ENCODE measurements at regions not wholly inside any gene's neighbourhood (a gene's known extent, or its start where the extent isn't known, plus 50 kb on each side); places are given as distances from the start of the nearest gene placed in this dataset.

DNA sequence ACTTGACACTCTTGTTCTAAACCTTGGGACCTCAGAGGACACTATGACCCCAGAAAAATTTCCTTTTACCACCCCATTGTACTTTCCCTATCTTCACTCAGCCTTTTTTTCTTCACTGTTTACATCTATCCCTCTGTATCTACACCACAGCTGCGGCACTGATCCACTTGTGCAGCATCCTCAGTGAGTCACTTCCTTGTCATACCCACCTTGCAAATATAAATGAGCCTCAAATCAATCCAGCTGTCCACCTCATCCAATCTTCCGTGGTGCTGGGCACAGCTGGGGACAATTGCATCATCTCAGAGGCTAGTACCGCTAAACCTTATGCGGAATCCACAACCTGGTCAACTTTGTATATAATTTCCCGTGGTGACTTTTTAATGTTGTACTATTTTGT is 710.5 kb downstream of the QKI start:
- DNase-seq (ENCODE audit: low read depth in 2 of 2, low spot score in 1 of 2): no peak

DNA sequence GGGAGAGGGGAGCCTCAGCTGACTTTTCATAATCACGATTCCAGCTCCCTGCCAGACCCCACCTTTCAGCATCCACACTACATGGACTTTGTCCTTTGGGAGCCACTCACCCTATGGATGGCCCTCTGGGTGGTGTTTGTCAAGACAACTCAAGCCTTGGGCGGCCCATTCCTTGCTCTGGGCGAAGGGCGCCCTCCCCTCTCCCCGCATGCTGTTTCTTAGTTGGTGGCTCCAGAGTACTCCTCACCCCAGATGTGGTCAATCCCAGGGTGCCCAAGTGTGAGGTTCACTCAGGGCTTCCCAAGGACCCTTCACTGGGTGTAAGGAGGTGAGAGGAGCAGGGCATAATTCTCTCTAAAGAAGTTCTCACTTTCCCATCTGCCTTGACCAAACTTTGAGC is 710.0 kb downstream of the QKI start:
- no peak for DNase-seq (ENCODE audit: low read depth in 2 of 2, low spot score in 1 of 2)

- DNase-seq (ENCODE audit: low read depth in 2 of 2, low spot score in 1 of 2): no peak
Observed at GRCh38 chr6:164122109-164122508, 707.6 kb downstream of the QKI start.

GRCh38 chr6:164121527-164121926 is 707.0 kb downstream of the QKI start:
- no peak for DNase-seq (ENCODE audit: low read depth in 2 of 2, low spot score in 1 of 2)

- no peak for DNase-seq (ENCODE audit: low read depth in 2 of 2, low spot score in 1 of 2)
Observed at GRCh38 chr6:164114651-164115050, 700.1 kb downstream of the QKI start.

GRCh38 chr6:164114051-164114450 is 699.5 kb downstream of the QKI start:
- no peak for DNase-seq (ENCODE audit: low read depth in 2 of 2, low spot score in 1 of 2)

DNA sequence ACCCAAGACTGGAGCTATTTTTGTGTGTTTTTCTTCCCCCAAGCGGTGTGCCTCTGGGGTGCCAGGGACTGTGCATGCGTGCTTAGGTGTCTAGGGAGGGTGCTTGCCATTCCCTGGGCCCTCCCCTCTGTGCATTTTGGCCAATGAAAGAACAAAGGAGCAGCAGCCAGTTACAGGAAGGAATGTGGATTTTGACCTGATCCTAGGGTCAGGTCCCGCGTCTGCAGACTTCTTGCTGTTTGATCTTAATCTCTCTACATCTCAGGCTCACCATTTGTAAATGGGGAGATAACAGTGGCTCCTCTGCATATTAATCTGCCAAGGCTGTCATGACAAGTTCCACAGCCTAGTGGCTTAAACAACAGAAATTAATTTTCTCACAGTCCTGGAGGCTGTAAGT is 699.1 kb downstream of the QKI start:
- DNase-seq (ENCODE audit: low read depth in 2 of 2, low spot score in 1 of 2): no peak

- DNase-seq (ENCODE audit: low read depth in 2 of 2, low spot score in 1 of 2): no peak
Observed at GRCh38 chr6:164109770-164110140, 695.2 kb downstream of the QKI start.

- no peak for DNase-seq (ENCODE audit: low read depth in 2 of 2, low spot score in 1 of 2)
Observed at GRCh38 chr6:164108869-164109769, 694.6 kb downstream of the QKI start.

DNA sequence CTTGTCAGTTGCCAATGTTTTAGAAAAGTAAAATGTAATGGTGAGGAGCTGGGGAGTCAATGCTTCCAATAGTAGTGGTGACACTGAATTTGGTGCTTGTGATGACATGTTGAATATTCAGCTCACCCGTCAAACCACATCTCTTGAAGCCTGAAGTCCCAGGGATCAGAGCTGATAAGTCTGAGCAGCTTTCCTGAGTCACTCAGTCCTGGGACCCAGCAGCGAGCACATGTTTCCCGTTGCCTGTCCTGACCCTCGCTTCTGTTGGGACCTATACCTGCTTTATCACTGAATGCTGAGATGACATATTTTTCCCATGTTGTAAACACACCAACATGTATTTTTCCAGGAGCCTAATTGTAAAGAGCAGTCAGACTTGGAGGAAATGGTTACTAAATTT is 693.6 kb downstream of the QKI start:
- DNase-seq (ENCODE audit: low read depth in 2 of 2, low spot score in 1 of 2): no peak

- DNase-seq (ENCODE audit: low read depth in 2 of 2, low spot score in 1 of 2): no peak
Observed at GRCh38 chr6:164107297-164107995, 692.9 kb downstream of the QKI start.

- no peak for DNase-seq (ENCODE audit: low read depth in 2 of 2, low spot score in 1 of 2)
Observed at GRCh38 chr6:164106345-164106769, 691.8 kb downstream of the QKI start.

- no peak for DNase-seq (ENCODE audit: low read depth in 2 of 2, low spot score in 1 of 2)
Observed at GRCh38 chr6:164105705-164106104, 691.2 kb downstream of the QKI start.

DNA sequence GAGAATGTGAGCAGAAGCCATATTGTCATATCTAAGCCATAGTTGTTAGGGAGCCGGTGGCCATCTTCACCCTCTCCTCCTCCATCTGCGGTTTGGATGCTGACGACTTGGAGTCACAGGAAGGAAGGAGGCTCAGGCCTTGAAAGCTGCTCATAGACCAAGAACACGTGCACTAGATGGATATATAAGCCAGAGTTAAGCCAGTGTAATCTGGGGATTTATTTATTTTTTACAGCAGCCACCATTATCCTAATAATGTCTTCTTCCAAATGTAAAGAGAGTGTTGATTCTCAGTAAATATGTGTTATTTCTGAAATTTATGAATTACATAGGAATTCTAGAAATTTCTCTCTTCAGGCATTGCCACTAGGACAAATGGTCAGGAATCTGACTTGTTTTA is 689.9 kb downstream of the QKI start:
- no peak for DNase-seq (ENCODE audit: low read depth in 2 of 2, low spot score in 1 of 2)

GRCh38 chr6:164102693-164103092 is 688.2 kb downstream of the QKI start:
- no peak for DNase-seq (ENCODE audit: low read depth in 2 of 2, low spot score in 1 of 2)

- DNase-seq (ENCODE audit: low read depth in 2 of 2, low spot score in 1 of 2): no peak
Observed at GRCh38 chr6:164101859-164102258, 687.3 kb downstream of the QKI start.

DNA sequence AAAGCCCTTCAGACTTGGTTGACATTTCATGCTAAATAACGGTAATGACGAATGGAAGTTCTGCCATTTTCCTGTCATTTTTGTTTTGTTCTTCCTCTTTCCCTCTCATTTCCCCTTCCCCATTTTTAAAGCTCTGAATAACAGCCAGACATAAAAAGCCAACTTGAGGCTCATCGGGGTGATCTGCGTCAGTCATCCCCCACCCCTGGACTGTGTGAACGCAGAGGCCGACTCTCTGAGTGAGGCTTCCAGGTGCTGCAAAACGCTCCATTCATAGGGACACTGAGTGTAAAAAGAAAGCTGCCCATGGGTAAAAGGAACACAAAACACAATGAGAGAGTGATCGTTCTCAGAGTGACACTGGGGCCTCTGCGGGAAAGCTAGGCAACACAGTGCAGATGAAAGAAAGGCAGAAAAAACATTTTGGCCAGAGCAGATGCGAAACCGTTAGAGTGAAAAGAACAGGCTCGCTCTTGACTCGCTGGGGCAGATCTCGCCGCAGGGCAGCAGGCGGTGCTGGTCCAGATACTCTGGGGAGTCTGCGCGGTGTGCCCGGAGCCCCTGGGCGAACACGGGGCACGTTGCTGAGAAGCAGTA is 684.8 kb downstream of the QKI start:
- no peak for DNase-seq (ENCODE audit: low read depth in 2 of 2, low spot score in 1 of 2)

- DNase-seq (ENCODE audit: low read depth in 2 of 2, low spot score in 1 of 2): no peak
Observed at GRCh38 chr6:164098857-164099267, 684.3 kb downstream of the QKI start.

DNA sequence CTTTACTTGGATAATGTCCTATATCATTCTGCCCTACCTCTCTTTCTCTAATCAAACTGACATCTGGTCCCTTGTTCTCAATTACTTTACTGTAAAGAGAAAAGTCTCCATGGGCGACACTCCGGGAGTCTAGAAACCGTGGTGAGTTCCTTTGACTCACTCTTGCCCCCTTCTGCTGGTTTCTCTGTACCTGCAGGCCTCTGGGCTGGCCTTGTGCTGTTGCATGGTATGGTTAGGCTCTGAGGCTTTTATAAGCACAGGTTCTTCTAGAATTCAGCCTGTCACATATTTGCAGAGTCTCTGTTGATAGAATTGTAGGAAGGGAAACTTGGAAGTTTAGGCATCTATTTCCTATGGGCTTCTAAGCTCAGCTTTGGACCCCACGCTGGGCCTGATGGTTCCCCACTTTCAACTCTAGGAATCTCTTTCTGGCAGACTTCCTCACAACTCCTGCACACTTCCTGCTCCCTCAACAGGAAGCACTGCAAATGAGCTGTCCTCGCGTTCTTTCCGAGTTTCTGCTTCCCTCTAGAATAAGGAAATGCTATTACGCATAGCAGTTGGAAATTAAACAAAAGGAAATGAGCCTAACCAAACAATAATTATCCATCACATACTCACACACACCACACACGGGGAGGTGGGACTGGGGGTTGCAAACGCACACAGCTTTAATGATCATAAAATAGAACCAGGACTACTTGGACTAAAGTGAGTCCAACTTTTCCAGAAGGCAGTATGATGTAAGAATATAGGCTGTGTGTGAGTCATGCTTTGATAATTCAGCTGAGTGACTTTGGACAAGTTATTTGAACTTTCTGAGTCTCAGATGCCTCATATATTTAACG is 683.3 kb downstream of the QKI start:
- no peak for DNase-seq (ENCODE audit: low read depth in 2 of 2, low spot score in 1 of 2)

DNA sequence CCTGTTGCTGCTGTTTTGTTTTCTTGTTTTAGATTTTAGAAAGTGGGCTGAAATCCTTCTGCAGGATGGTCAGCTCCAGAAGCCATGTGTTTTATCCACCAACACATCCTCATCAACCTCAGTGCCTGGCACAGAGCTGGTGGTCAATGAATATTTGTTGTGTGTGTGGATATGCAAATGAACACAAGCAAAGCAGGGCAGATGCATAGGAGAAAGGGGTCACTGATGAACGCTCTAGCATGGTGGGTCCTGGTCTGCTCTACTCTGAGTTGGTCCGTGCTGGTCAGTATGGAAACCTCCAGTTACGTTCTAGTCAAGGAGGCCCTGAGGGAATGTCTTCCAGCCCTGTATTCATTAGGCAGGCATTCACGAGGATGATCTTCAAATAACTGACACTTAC is 682.5 kb downstream of the QKI start:
- no peak for DNase-seq (ENCODE audit: low read depth in 2 of 2, low spot score in 1 of 2)

GRCh38 chr6:164095056-164095455 is 680.5 kb downstream of the QKI start:
- DNase-seq (ENCODE audit: low read depth in 2 of 2, low spot score in 1 of 2): no peak

All from stimulated activated CD8-positive, alpha-beta memory T cell treated with anti-CD3 and anti-CD28 coated beads, Interleukin-4, amount 100 ng/mL, for 1 hour (primary cell).